Epithelial cell of proximal tubule (primary cell): ENCODE measurements at regions not wholly inside any gene's neighbourhood (a gene's known extent, or its start where the extent isn't known, plus 50 kb on each side); places are given as distances from the start of the nearest gene placed in this dataset.
A peak's percentile ranks its signal among the peaks of the same experiment; 100 is the strongest.
"Not testable (repeated sequence)": the region's sequence is repeated elsewhere in the genome, so short reads cannot be mapped to it uniquely, and the experiment has no call there.

ENCODE experiments used
- DNase-seq: peaks from one replicate; pipeline ENCODE4 v3.0.0-alpha.2; 2011; ENCODE audit warnings: low read depth
- H3K4me3 ChIP-seq: 2 replicates; pipeline ENCODE4 v1.5.1; 2011; ENCODE audit warnings: low read depth, mild to moderate bottlenecking, low read length
- CTCF ChIP-seq: conservative IDR thresholded peaks from 2 replicates; pipeline ENCODE4 v1.5.1; 2012; ENCODE audit warnings: low read depth, mild to moderate bottlenecking, low read length

DNA sequence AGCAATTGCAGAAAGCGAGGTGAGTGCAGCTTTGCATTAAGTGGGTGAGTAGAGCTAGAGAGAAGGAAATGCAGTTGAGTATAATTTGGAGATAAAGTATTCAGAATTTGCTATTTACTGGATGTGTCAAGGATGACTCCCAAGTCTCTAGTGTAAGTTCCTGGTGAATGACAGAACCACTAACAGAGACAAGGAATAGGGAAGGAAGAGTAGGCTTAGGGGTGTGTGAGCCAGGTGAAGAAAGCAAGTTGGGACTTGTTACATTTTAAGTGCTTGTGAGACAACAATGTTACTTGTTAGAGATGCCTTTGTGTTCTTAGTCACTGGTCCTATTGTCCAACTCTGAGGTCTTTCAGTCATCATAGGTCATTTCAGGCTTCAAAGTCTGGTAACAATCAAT is 70.8 kb downstream of the TBC1D26 start:
- not testable (repeated sequence) for DNase-seq, H3K4me3 ChIP-seq

- not testable (repeated sequence) for DNase-seq
These were observed 74.7 kb downstream of the TBC1D26 start for GRCh38 chr17:15806825-15807224.

DNA sequence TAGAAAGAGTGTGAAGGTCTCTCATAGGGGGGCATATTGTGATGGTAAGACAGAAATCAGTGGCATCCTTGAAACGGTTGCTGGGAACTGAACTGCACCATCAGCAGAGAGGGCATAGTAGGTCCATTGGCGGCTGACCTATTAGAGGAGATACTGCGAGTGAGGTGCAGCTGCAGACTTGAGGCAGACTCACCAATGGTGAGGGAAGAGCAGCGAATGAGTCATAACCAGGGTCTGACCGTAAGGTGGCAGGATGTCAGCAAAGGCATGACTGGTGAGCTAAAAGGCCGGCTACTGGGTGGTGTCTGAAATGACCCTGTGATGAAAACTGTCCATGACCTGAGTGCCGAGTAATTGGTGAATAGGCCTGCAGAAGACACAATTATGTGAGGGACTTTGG is 81.3 kb downstream of the TBC1D26 start:
- H3K4me3 ChIP-seq, DNase-seq: not testable (repeated sequence)

More at GRCh38 chr17:15806825-15807224, 74.7 kb downstream of the TBC1D26 start:
- H3K4me3 ChIP-seq, result not testable (repeated sequence)

DNA sequence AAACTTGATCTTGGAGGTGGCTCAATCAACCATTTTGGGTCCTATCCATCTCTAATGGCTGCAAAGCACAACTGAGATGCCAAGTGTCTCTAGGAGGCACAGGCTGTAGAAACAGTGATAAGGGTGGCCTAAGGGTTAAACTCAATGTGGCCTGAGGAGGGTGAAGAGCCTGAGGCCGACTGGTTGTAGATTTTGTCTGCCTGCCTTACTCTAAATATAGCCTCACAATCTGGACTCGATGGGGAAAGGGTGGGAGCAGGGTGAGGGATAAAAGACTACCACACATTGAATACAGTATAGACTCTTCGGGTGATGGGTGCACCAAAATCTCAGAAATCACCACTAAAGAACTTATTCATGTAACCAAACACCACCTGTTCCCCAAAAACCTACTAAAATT is 81.9 kb downstream of the TBC1D26 start:
- not testable (repeated sequence) for H3K4me3 ChIP-seq, DNase-seq

GRCh38 chr17:15817861-15818260 is 85.8 kb downstream of the TBC1D26 start:
- H3K4me3 ChIP-seq, DNase-seq: not testable (repeated sequence)

DNA sequence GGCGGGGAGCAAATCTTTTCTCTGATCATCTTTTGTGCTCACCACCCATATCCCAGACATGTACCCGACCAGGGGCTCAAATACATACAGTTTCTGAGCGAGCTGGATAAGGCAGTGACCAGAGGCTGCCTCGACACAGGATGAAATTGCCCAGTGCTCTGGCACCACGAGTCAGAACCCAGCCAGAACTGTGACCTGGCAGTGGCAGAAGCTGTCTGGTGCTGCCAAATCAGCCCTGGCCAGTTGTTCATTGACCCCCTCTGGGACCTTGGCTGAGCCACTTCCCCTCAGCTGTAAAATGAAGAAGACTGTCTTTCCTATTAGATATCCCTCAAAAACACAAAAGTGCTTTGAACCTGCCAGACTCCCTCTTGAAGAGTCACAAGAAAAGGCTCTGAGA is 90.2 kb downstream of the TBC1D26 start:
- DNase-seq, H3K4me3 ChIP-seq: not testable (repeated sequence)

GRCh38 chr17:15828727-15829314 is 96.7 kb downstream of the TBC1D26 start:
- TF ChIP-seq CTCF, result peak; percentile 72
- peak; percentile 3 for DNase-seq
- peak overlapping the region; percentile 16 for H3K4me3 ChIP-seq

DNA sequence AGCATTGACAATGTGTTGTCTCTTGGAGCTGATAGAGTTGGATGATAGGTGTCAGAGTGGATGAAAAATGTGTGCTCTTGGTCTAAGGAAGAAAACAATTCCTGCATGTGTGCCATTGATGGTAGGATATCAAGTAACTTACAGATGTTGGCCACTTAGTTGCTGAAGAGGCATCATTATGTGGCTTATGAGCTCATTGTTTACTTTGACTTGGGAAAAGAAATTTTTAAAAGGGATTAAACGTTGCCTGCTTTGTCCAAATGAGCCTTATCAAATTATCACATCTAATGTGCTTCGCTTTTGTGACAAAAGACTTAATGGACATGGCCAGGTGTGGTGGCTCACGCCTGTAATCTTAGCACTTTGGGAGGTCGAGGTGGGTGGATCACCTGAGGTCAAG is 98.1 kb downstream of the TBC1D26 start:
- not testable (repeated sequence) for DNase-seq, H3K4me3 ChIP-seq

DNA sequence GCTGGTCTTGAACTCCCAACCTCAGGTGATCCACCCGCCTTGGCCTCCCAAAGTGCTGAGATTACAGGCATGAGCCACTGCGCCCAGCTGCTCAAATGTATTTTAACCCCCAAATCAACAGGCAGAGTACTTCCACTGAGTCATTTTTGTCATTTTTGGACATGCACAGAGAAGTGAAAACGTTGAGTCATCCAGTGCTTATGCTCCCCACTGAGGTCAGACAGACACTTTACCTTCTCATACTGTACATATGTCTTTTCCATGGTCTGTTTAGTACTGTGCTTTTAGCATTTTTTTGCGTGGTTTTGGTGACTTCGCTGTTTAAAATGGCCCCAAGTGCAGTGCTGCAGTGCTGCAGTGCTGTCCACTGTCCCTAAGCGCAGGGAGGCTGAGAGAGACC is 99.1 kb downstream of the TBC1D26 start:
- not testable (repeated sequence) for DNase-seq

GRCh38 chr17:15832921-15833480 is 100.9 kb downstream of the TBC1D26 start:
- not testable (repeated sequence) for H3K4me3 ChIP-seq

More for the DNA sequence above, 99.1 kb downstream of the TBC1D26 start:
- H3K4me3 ChIP-seq, result not testable (repeated sequence)

DNA sequence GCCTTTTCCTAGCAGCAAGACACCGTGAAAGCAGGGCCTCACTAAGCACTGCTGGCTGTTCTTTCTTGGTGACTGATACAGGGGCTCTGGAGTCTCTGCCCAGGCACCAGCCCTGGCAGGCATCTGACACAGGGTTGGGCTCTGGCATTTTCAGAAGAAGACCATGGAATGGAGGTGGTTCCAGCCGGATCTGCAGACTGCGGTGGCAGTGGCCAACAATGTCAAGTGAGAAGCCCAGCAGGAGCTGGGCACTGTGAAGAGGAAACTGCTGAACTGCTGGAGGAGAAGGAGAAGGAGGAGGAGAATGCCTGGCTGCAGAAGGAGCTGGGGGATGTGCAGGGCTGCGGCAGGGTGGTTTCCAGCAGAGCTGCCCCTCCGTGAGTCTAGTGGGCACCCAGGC is 101.8 kb downstream of the TBC1D26 start:
- DNase-seq, H3K4me3 ChIP-seq: not testable (repeated sequence)

More at GRCh38 chr17:15832921-15833480, 100.9 kb downstream of the TBC1D26 start:
- DNase-seq, result not testable (repeated sequence)

GRCh38 chr17:15835481-15835880 is 103.4 kb downstream of the TBC1D26 start:
- DNase-seq, H3K4me3 ChIP-seq: not testable (repeated sequence)

- not testable (repeated sequence) for DNase-seq, H3K4me3 ChIP-seq
These were observed 104.3 kb downstream of the TBC1D26 start for GRCh38 chr17:15836249-15836982.

DNA sequence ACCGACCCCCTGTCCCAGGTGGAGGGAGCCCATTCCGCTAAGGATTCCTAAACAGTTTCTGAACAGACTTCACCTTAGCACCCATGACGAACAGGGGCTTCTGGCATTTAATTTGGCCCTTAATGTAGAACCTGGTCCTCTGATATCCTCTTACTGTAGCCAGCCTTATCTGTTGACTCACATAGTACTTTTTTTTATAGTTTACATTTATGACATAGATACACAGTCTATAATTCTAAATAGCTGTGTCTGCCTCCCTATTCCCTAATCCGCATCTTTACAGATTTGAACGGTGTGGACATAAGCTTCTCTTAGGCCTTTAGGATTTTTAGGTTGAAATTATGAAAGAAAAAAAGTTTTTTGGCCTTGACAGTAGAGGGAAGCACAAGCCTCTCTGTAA is 104.9 kb downstream of the TBC1D26 start:
- H3K4me3 ChIP-seq, DNase-seq: not testable (repeated sequence)

DNA sequence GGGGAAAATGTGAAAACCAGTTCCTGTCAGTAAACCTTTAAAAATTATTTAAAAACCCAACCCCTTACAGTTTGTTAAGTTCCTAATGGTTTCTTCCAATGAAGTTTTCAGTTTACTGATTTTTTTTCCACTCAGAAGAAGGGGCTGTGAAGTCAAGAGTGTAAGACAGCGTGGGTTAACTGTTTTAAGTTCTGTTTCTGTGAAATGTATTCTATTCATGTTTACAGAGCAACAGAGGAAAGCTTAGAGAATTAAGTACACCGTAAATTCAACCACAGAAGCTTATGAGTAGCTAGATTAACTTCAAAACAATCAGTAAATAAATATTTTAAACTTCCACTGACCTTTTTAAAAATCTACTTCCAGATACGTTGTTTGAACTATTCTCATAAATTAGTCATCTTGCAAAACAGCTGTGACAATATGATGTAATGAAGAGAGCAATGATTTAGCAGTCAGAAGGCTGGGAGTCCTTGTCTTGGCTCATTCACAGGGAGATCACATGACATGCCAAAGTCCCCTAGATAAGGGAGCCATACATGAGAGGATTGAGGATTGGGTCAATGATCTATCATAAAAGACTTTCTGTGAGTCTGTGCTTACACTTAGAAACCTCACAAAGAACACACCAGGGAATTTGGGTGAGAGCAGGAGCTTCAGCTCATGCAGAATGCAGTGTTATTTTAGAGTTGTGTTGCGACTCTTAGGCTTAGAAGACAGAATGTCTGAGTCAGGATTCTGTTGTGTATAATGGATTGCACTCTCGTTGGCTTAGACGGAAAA is 97.3 kb upstream of the ADORA2B start:
- DNase-seq, result peak; percentile 2
- not testable (repeated sequence) for H3K4me3 ChIP-seq
